Osteoblast (primary cell): ENCODE measurements at regions not wholly inside any gene's neighbourhood (a gene's known extent, or its start where the extent isn't known, plus 50 kb on each side); places are given as distances from the start of the nearest gene placed in this dataset.

Experiments used
- DNase-seq: peaks from one replicate; pipeline ENCODE4 v3.0.0; 2011; ENCODE audit warnings: low spot score, mixed read lengths; ENCODE audit not compliant: insufficient read length; ENCODE audit errors: missing footprints
- H2AFZ ChIP-seq: 2 replicates; pipeline ENCODE4 v1.6.0; 2011; ENCODE audit warnings: mild to moderate bottlenecking, low read length
- H3K27ac ChIP-seq: 2 replicates; pipeline ENCODE4 v1.5.1; 2011; ENCODE audit warnings: mild to moderate bottlenecking, low read depth, low read length, moderate library complexity
- H3K27me3 ChIP-seq: 2 replicates; pipeline ENCODE4 v1.6.0; 2012; ENCODE audit warnings: mild to moderate bottlenecking, control low read depth, inconsistent platforms, low read length, moderate library complexity; ENCODE audit not compliant: insufficient read depth
- H3K36me3 ChIP-seq: 2 replicates; pipeline ENCODE4 v1.5.1; 2011; ENCODE audit warnings: mild to moderate bottlenecking, low read length, control low read depth, moderate library complexity; ENCODE audit not compliant: insufficient read depth
- H3K4me1 ChIP-seq: 2 replicates; pipeline ENCODE4 v1.5.1; 2011; ENCODE audit warnings: mild to moderate bottlenecking, low read length, control low read depth, moderate library complexity; ENCODE audit not compliant: insufficient read depth
- H3K4me2 ChIP-seq: 2 replicates; pipeline ENCODE4 v1.6.0; 2011; ENCODE audit warnings: mild to moderate bottlenecking, low read length; ENCODE audit not compliant: insufficient read depth
- H3K4me3 ChIP-seq: fragments of 200-600 bp; sonication (generic); 3 replicates; pipeline ENCODE4 v1.5.1; 2012; ENCODE audit warnings: mild to moderate bottlenecking, low read length, inconsistent platforms; ENCODE audit not compliant: insufficient read depth
- H3K79me2 ChIP-seq: 2 replicates; pipeline ENCODE4 v1.6.0; 2012; ENCODE audit warnings: mild to moderate bottlenecking, low read length, control low read depth, inconsistent platforms; ENCODE audit not compliant: insufficient read depth
- H3K9me3 ChIP-seq: 2 replicates; pipeline ENCODE4 v1.5.1; 2011; ENCODE audit warnings: low read depth, low read length, control low read depth
- H4K20me1 ChIP-seq: 2 replicates; pipeline ENCODE4 v1.6.0; 2012; ENCODE audit warnings: mild to moderate bottlenecking, low read length, control low read depth; ENCODE audit not compliant: insufficient read depth
- CTCF ChIP-seq: IDR thresholded peaks from 2 replicates; pipeline ENCODE4 v1.5.1; 2011; ENCODE audit warnings: mild to moderate bottlenecking, low read depth, low read length, moderate library complexity; ENCODE audit errors: extremely low read depth

GRCh38 chr2:217559084-217559483 is 443.7 kb downstream of the TNS1 start:
- Histone ChIP-seq H3K27ac (no peak overlapping the region), H3K9me3 (peaks cover 2% of the 10 kb centered on the region), H3K27me3 (peaks cover 16% of the 10 kb centered on the region), H4K20me1 (no peaks in the 10 kb centered on the region), H3K36me3 (no peaks in the 10 kb centered on the region), H3K79me2 (no peaks in the 10 kb centered on the region), H2AFZ (no peak overlapping the region), H3K4me1 (peaks cover 7% of the 10 kb centered on the region), H3K4me2 (no peak overlapping the region), H3K4me3 (no peak overlapping the region)
- no peak for DNase-seq
- no peak for TF ChIP-seq CTCF

GRCh38 chr2:217555081-217555876 is 447.5 kb downstream of the TNS1 start:
- no peak overlapping the region for H3K4me3 ChIP-seq
- no peak overlapping the region for H3K27ac ChIP-seq
- H3K79me2 ChIP-seq, result no peaks in the 10 kb centered on the region
- H3K4me1 ChIP-seq, result peaks cover 37% of the 10 kb centered on the region
- H2AFZ ChIP-seq, result no peak overlapping the region
- no peaks in the 10 kb centered on the region for H3K9me3 ChIP-seq
- no peak for DNase-seq
- no peaks in the 10 kb centered on the region for H3K36me3 ChIP-seq
- no peaks in the 10 kb centered on the region for H4K20me1 ChIP-seq
- H3K27me3 ChIP-seq, result peaks cover 8% of the 10 kb centered on the region
- TF ChIP-seq CTCF, result no peak
- H3K4me2 ChIP-seq, result no peak overlapping the region

GRCh38 chr2:217553679-217554078 is 449.1 kb downstream of the TNS1 start:
- DNase-seq, result no peak
- Histone ChIP-seq H3K27ac (no peak overlapping the region), H3K4me3 (no peak overlapping the region), H3K36me3 (no peaks in the 10 kb centered on the region), H3K9me3 (no peaks in the 10 kb centered on the region), H3K79me2 (no peaks in the 10 kb centered on the region), H3K4me2 (no peak overlapping the region), H3K27me3 (peaks cover 3% of the 10 kb centered on the region), H4K20me1 (no peaks in the 10 kb centered on the region), H2AFZ (peak overlapping the region; percentile 1), H3K4me1 (peaks cover 37% of the 10 kb centered on the region)
- no peak for TF ChIP-seq CTCF

- Histone ChIP-seq H2AFZ (no peak overlapping the region), H3K4me2 (no peak overlapping the region), H3K79me2 (no peaks in the 10 kb centered on the region), H3K9me3 (no peaks in the 10 kb centered on the region), H4K20me1 (no peaks in the 10 kb centered on the region), H3K27me3 (no peaks in the 10 kb centered on the region), H3K4me1 (peaks cover 37% of the 10 kb centered on the region), H3K36me3 (no peaks in the 10 kb centered on the region), H3K27ac (no peak overlapping the region), H3K4me3 (no peak overlapping the region)
- no peak for DNase-seq
- TF ChIP-seq CTCF, result no peak
Measured at GRCh38 chr2:217553202-217553601, 449.6 kb downstream of the TNS1 start.
